ENCODE measurements at regions not wholly inside any gene's neighbourhood (a gene's known extent, or its start where the extent isn't known, plus 50 kb on each side); places are given as distances from the start of the nearest gene placed in this dataset.

GRCh38 chr18:49655266-49656072 is 93.6 kb downstream of the LIPG start:
- TF ChIP-seq, protein P1, sequence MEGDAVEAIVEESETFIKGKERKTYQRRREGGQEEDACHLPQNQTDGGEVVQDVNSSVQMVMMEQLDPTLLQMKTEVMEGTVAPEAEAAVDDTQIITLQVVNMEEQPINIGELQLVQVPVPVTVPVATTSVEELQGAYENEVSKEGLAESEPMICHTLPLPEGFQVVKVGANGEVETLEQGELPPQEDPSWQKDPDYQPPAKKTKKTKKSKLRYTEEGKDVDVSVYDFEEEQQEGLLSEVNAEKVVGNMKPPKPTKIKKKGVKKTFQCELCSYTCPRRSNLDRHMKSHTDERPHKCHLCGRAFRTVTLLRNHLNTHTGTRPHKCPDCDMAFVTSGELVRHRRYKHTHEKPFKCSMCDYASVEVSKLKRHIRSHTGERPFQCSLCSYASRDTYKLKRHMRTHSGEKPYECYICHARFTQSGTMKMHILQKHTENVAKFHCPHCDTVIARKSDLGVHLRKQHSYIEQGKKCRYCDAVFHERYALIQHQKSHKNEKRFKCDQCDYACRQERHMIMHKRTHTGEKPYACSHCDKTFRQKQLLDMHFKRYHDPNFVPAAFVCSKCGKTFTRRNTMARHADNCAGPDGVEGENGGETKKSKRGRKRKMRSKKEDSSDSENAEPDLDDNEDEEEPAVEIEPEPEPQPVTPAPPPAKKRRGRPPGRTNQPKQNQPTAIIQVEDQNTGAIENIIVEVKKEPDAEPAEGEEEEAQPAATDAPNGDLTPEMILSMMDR (IDR thresholded peaks at IDR 0.05), result no peak
- TF ChIP-seq POLR2A (IDR thresholded peaks at IDR 0.05), result no peak
